ENCODE measurements at regions not wholly inside any gene's neighbourhood (a gene's known extent, or its start where the extent isn't known, plus 50 kb on each side); places are given as distances from the start of the nearest gene placed in this dataset.
"Not testable (repeated sequence)": the region's sequence is repeated elsewhere in the genome, so short reads cannot be mapped to it uniquely, and the experiment has no call there.

GRCh38 chr21:14613486-14614224 lies 67.5 kb upstream of the SAMSN1 start:
- no peak for DNase-seq (ENCODE audit: low read depth)

- DNase-seq (ENCODE audit: low read depth): not testable (repeated sequence)
These were observed 64.0 kb upstream of the SAMSN1 start for GRCh38 chr21:14610119-14610518.

GRCh38 chr21:14609274-14609673 lies 63.2 kb upstream of the SAMSN1 start:
- no peak for DNase-seq (ENCODE audit: low read depth)

- DNase-seq (ENCODE audit: low read depth): no peak
These were observed 61.1 kb upstream of the SAMSN1 start for GRCh38 chr21:14607262-14607661.

- peak; percentile 75 for DNase-seq (ENCODE audit: low read depth)
These were observed 57.1 kb upstream of the SAMSN1 start for GRCh38 chr21:14603202-14603601.

- DNase-seq (ENCODE audit: low read depth): no peak
These were observed 56.4 kb upstream of the SAMSN1 start for GRCh38 chr21:14602382-14602958.

- DNase-seq (ENCODE audit: low read depth): no peak
These were observed 54.6 kb upstream of the SAMSN1 start for GRCh38 chr21:14600569-14601297.

- DNase-seq (ENCODE audit: low read depth): no peak
These were observed 52.0 kb upstream of the SAMSN1 start for GRCh38 chr21:14598065-14598464.

All from non-pigmented ciliary epithelial cell (primary cell).